DMS153 treated with DMSO at 0.1 percent for 48 hours (cell line): ENCODE measurements at regions not wholly inside any gene's neighbourhood (a gene's known extent, or its start where the extent isn't known, plus 50 kb on each side); places are given as distances from the start of the nearest gene placed in this dataset.
"Not testable (repeated sequence)": the region's sequence is repeated elsewhere in the genome, so short reads cannot be mapped to it uniquely, and the experiment has no call there.

Experiments
- DNase-seq: peaks from one replicate; lab custom pipeline; 2025; ENCODE audit not compliant: unreplicated experiment; lab: John Stamatoyannopoulos, UW

DNA sequence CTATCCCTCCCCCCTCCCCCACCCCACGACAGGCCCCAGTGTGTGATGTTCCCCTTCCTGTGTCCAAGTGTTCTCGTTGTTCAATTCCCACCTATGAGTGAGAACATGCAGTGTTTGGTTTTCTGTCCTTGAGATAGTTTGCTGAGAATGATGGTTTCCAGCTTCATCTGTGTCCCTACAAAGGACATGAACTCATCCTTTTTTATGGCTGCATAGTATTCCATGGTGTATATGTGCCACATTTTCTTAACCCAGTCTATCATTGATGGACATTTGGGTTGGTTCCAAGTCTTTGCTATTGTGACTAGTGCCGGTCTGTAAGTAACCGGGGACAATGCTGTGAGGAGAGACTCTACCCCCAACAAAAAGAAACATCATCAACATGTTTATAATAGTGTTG, 217.2 kb downstream of the SEC23IP start:
- DNase-seq: not testable (repeated sequence)

DNA sequence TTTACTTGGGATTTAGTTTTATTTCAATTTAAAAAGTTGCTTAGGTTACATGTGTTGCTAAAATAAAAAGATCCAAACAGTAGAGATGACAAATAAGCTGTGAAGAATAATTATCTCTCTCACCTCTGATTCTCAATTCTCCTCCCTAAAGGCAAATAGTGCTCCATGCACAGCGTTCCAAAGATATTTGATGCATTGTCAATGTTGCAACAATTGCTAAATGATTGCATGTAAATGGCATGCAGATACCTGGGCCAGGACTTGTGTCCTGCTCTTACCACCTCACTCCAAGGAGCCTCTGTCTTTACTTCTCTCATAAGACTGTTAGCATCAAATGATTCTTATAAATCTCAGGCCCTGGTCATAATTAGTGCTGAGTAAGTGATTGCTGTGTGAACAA, 217.7 kb downstream of the SEC23IP start:
- DNase-seq: no peak

DNA sequence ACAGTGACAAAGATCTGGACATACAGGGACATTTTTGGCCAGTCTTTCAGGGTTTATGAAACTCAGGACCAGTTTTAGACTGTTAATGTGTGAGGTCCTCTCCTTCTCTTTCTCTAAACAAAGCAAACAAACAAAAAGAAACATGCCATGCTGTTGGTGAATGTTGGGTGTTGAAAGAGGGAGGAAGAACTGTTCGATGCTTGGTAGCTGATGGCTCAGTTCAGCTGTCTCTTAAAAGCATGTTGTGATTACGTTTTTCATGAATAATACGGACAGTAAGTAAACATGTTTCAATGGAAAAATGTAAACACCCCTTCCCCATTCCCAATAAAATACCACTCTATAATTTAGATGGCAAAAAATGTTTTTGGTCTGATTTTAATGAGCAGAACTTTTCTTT, 219.1 kb downstream of the SEC23IP start:
- no peak for DNase-seq

DNA sequence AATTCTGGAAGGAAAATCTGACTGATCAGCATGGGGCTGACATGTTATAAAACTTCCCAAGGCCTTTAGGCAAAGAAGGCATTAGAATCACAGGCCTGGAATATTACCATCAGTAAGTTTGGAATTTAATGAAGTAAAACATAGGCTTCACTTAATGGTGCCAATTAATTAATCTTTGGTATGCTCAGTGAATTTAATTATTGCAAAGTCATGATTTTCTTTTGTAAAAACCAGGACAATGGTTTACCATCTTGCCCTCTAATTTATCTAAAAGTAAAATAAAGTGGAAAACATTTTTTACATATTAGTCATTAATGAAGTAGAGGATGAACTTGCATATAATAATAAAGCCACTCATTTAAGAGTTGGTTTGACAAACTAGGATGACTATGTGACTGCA, 220.3 kb downstream of the SEC23IP start:
- no peak for DNase-seq

DNA sequence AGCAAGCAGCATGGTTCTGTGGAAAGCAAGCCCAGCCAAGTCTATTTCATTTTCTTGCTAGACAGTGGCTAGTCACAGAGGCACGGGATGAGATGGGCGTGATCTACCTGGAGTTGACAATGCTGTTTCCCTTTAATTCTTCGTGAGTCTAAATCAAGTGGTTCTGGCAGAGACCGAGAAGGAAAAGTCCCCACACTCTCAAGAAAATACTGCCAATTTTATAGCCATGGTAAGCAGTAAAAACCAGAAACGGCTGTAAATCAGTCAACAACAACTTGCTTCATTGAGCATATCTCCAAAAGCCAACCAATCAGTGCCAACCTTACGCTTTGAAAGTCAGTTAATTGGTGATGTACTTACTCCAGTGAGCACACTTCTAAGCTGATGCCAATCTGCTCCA, 223.4 kb downstream of the SEC23IP start:
- no peak for DNase-seq

DNA sequence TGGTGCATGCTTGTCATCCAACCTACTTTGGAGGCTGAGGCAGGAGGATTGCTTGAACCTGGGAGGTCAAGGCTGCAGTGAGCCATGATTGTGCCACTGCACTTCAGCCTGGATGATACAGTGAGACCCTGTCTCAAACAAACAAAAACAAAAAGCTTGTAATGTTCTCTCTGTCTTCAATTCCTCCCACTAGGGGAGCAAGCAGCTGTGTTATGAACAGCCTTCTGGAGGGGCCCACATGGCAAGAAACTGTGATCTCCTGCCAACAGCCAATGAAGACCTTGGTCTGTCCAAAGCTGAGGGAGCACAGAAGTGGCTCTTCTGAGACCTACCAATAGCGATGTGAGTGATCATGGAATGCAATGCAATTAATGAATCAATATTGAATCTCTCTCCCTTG, 229.2 kb downstream of the SEC23IP start:
- DNase-seq: no peak

DNA sequence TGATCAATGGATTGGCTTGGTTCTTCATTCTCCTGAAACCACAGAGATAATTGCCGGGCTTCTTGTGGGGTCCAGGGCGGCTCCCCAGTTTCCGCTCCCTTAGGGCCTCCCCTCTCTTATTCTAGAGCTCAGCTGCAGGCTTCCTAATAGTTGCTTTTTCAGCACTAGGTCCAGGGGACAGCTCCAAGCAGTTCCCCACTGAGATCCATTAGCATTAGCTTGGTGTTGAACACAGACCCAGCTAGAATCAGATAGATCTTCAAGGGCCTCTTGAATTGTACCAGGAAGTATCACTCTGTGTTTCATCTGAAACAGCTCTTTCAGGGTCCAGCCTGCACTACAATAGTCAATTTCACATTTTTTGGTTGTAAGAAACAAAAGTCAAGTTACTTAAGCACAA, 238.7 kb downstream of the SEC23IP start:
- DNase-seq: no peak

DNA sequence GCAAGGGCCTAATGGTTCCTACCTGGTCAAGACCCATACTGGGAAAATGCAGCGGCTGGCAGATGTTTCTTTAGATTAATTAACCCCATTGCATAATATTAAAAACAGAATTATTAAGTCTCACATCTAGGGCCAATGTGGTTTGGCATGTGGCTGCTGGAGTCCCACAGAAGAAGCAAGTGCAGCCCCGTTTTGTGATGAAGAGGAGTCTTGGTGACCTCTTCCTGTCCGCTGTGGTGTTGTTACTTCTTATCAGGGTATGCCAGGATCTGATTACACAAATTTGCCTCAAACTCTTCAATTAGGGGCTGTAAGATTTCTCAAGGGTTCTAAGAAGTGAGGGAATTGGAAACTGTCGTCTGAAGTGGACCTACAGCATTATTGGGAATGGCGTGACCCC, 240.3 kb downstream of the SEC23IP start:
- DNase-seq: no peak

DNA sequence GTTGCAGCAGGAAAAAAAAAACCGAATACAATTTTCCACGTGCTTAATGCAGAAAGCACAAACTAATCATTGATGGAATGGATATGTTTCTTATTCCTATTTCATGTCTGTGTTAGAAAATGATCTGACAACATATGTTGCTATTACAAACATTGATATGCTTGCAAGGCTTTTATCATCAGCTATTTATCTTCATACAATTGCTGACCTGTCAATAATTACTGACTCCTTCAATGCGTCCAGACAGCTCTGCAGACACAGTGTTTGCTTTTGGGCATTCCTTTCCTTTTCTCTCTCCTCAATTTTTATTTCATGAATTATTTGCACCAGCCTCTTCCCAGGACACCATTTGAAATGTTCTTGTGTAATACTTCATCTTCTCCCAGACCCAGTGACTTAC, 246.2 kb downstream of the SEC23IP start:
- no peak for DNase-seq

DNA sequence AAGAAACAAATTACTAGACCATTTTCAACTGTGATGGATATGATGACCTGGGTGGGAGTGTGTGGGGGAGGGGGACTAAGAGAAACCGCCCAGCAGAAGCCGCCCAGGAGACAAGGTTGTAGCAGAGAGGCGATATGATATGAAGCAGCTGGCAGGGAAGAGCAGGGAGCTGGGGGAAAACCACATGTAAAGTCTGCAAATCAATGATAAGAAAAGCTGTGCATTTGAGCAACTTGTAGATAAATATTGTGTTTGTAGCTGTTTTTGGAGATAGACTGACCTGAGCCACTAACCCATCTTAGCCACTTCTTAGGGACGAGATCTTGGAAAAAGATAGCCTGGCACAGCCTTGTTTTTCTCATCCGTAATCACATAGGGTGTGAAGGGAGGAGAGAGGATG, 252.6 kb downstream of the SEC23IP start:
- DNase-seq: no peak

DNA sequence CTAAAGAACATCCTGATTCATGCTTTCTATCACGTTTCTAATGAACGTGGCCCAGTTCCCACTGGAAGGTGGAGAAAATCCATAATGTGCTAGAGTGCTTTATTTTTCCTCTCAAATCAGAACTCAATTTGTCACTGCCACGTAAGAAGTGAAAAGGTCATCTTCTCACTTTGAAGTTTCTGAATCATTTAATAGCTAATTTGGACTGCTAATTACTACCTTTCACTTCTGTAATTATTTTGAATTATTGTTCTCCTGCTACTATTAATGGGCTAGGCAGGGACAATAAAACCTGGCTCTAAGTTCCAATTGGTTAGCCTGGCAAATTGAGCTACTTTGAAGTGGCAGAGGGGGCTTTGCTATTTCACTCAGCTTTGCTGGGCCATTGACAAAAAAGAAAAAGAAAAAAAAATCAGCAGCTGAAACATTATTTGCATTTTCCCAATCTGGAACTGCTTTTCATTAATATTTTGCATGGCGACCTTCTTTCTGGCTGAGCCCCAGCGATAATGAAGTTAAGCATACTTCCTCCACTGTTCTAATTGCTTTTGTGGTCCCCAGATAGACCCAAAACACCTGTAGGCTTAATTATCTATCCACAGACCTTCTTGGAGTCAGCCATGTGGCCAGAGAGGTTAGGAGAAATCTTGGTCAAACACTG, 264.2 kb downstream of the SEC23IP start:
- no peak for DNase-seq

DNA sequence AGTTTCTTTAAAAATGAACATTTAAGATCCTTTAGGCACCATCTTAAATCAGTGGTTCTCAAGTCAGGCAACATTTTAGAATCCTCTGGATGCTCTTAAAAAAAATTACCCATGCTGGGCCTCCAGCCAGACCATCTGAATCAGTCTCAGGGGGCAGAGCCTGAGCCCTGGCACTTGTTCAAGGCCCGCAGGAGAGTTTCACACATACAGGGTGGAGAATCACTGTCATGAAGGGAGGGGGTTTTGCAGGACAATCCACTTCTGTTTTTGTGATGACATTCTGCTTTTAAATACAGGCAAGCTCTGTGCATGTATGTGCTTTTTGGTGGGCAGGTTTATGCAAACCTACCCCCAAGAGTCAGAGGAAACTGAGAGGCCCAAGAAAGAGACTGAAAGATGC, 268.6 kb downstream of the SEC23IP start:
- DNase-seq: no peak

DNA sequence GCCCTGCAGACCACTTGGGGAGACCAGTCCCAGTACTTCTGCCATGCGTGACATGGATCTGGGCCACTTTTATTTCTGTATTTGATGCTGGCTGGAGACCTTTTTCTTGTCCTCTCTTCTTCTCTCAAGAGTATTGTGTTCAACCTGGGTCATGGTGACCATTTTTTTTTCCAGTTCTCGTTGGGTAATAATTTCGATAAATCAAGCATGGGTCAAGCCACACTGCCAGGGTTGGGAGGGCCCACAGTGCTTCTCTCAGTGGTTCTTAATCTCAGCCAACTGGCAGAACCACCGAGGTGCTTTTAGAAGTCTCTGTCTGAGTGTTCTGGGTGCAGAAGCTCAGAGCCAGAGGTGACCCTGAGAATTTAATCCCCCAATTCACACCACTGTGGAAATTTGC, 269.9 kb downstream of the SEC23IP start:
- no peak for DNase-seq

DNA sequence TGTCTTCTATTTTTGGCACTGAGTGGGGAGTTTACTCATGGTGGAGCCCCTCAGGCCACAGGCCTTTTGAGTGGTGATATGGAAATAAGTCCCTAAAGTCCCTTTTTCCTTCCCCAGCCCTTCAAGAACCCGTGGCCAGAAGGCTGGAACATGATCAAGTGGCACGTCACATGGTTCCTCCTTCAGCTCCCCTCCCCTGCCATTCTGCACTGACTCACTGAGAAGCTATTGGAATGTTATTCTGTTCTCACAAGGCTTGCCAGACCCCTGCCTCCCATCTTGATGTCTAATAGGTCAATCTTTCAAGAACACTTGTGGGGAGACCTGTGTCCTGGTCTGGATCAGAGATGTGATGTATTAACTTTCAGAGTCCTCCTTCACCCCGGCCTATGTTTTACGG, 279.8 kb downstream of the SEC23IP start:
- no peak for DNase-seq

DNA sequence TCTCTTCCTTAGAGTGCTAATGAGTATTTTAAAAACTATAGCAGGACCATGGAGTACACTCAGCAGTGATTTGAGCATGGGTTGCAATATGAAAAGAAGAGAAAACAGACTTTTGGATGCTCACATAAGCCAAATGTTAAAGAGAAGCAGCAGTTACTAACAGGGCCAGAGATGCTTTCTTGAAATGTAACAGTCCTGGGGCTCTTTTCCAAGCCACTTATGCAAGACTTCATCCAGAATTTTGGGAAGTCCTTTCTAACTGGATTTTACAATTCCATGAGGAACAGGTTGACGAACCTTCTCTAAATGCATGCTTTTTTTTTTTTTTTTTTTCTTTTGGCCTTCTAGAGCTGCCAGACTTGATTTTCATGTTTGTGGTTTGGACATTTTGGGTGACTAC, 282.0 kb downstream of the SEC23IP start:
- DNase-seq: no peak

DNA sequence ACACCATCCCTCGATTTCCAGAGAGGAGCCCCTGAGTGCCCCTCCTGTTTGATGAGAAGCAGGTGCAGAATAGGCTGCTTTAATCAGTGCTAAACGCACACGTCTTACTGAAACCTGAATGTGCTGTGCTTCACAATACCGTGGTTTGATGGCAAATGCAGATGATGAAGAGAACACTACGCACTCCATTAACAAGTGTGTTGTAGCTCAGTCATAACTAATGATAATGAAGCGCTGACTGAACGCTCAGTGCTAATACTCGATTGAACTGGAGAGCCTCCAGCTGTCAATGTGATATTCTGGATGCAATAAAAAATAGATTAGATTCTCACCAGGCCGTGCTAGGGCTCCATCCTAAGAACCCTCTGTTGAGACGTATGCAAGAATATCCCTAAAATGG, 279.7 kb upstream of the PLPP4 start:
- no peak for DNase-seq

DNA sequence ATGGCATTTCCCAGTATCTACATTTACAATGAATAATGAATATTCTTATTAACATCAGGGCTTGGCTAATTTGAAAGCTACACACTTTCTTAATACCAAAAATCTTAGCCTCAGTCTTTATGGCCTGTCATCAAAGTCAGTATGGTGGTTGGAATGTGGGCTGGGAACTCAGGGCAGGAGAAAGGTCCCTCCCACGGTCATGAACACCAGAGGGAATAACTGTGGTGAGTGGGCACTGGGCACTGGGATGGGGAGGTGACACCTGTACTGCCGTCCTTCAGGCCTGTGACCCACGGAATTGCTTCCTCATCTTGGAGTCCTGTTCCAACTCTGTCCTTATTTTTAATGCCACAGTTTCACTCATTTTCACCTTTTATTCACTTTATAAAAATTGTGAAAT, 276.9 kb upstream of the PLPP4 start:
- DNase-seq: no peak

DNA sequence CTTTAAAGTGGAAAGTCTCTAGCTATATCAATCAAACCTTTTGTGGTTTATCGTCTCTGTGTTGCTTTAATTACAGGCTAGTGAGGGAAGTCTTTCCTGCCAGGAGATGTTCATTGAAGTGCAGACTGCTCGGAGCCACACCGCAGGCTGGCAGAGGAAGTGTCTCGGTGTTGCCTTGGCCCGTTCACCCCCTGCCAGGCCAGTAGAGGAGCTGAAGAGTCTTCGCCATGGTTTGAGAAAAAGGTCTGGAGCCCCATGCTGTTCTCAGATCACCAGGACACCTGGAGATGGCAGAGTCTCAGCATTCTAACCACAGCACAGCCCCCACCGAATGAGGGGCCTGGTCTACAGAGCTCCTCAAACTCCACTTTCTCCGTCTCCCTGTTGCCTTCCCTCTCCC, 275.9 kb upstream of the PLPP4 start:
- DNase-seq: no peak

DNA sequence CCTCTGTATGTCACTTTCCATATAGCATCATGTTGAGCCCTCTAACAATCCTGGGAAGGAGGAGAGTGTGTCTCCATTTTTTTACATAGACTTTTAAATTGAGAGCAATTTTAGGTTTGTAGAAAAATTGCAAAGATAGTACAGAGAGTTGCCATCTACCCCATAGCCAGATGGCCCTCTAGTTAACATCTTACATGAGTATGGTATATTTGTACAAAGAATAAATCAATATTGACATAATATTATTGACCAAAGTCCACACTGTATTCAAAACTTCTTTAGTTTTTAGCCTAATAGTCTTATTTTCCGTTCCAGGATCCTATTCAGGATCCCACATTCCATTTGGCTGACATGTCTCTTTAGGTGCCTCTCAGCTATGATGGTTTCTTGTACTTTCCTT, 274.6 kb upstream of the PLPP4 start:
- no peak for DNase-seq

DNA sequence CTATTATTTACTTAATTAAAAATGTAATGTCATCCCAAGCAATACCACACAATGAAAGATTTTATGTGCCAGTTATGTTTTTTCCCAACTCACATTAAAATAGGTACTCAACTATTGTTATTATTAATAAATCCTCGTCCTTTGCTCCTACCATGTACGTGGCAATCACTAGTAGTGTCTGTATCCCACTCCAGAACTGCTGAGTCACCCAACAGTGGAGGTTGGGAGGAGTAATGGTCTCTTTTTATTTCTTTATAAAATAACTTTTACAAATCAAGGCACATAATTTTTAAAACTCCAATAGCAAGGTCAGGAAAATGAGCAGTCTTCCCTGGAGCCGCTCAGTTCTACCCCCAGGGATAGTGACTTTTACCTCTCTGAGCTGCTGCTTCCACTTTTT, 273.5 kb upstream of the PLPP4 start:
- no peak for DNase-seq

DNA sequence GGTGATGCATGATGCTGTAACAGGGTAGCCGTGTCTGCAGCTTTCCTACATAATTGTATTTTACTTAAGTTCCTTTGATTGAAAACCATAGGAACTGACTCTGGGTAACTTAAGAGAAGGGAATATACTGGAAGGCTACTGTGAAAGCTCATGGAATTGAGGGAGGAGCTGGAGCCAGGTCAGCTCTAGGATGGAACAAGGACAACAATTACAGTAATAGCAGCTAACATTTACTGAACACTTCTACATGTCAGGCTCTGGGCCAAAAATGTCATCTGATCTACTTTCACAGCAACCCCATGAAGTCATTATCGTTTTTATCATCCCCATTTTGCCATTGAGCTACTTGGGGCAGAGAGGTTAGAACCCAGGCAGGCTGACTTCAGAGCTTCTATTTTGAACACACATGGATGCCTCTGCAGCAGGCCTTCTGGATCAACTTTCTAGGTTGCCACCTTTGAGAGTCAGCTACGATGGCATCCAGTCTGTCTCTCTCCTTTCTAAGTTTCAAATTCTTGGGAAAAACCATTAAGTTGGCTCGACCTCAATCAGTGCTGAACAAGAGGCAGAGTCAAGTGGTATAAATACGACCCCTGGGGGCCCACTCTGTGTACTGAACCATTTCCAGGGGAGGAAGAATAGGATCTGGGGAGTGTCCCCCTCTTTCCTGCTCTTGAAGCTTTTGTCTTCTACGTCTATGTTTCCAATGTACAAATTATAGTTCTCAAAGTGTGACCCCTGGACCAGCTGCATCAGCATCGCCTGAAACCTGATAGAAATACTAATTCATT, 272.3 kb upstream of the PLPP4 start:
- peak; percentile 83 for DNase-seq

DNA sequence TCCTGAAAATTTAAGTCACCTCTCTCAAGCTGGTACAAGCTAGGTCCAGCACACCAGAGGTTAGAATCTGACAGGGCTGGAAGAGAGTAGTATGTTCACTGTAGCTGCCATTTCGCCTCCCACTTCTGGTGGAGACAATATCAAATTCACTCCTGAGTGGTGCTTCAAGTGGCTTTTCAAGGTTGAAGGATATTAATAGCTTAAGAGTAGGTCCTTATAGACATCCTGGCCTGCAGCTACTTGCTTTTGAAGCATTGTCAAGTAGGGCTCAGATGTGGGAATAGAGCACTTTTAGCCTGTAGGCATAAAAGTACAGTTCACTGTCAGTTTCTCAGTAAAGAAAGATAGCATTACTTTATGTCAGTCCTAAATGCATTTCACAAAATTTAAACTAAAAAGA, 270.5 kb upstream of the PLPP4 start:
- no peak for DNase-seq

DNA sequence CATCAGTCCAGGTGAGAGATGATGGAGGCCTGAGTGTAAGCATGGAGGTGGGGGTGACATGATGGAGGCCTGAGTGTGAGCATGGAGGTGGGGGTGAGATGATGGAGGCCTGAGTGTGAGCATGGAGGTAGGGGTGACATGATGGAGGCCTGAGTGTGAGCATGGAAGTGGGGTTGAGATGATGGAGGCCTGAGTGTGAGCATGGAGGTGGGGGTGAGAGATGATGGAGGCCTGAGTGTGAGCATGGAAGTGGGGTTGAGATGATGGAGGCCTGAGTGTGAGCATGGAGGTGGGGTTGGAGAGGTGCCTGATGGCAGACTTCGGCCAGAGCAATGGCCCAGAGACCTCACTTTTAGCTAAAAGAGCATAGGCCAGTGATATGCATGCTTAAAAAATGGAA, 269.9 kb upstream of the PLPP4 start:
- not testable (repeated sequence) for DNase-seq
